C4-2B (cell line): ENCODE measurements at regions not wholly inside any gene's neighbourhood (a gene's known extent, or its start where the extent isn't known, plus 50 kb on each side); places are given as distances from the start of the nearest gene placed in this dataset.

Experiments
- CTCF ChIP-seq: fragments of 450-650 bp; conservative IDR thresholded peaks from 2 replicates; pipeline ENCODE4 v1.5.1; 2017; ENCODE audit warnings: mild to moderate bottlenecking
- ZFX ChIP-seq: fragments of 450-650 bp; IDR thresholded peaks from 2 replicates; pipeline ENCODE4 v1.6.1; 2017

- TF ChIP-seq CTCF: no peak
- no peak for TF ChIP-seq ZFX
These were observed 244.4 kb downstream of the FOXA2 start for GRCh38 chr20:22339946-22340345.
